Adipocyte (in vitro differentiated cells): ENCODE measurements at regions not wholly inside any gene's neighbourhood (a gene's known extent, or its start where the extent isn't known, plus 50 kb on each side); places are given as distances from the start of the nearest gene placed in this dataset.

ENCODE experiments used
- DNase-seq: peaks from one replicate; pipeline ENCODE4 v3.0.0-alpha.2; 2015; ENCODE audit warnings: low read depth
- H3K27me3 ChIP-seq: replicated peaks from 2 replicates; pipeline ENCODE4 v1.7.0; 2013; ENCODE audit warnings: mild to moderate bottlenecking, low read length, moderate library complexity; ENCODE audit not compliant: control insufficient read depth, insufficient read depth
- H3K36me3 ChIP-seq: 2 replicates; pipeline ENCODE4 v1.7.0; 2013; ENCODE audit warnings: low read length, mild to moderate bottlenecking, moderate library complexity; ENCODE audit not compliant: control insufficient read depth, insufficient read depth, severe bottlenecking
- H3K4me1 ChIP-seq: 2 replicates; pipeline ENCODE4 v1.7.0; 2013; ENCODE audit warnings: mild to moderate bottlenecking, low read length, moderate library complexity; ENCODE audit not compliant: control insufficient read depth, insufficient read depth
- H3K4me3 ChIP-seq: 2 replicates; pipeline ENCODE4 v1.7.0; 2013; ENCODE audit warnings: mild to moderate bottlenecking, low read length, moderate library complexity
- H3K9ac ChIP-seq: 2 replicates; pipeline ENCODE4 v1.7.0; 2013; ENCODE audit warnings: mild to moderate bottlenecking, low read length, moderate library complexity
- H3K9me3 ChIP-seq: 2 replicates; pipeline ENCODE4 v1.7.0; 2013; ENCODE audit warnings: mild to moderate bottlenecking, low read length, moderate library complexity; ENCODE audit not compliant: control insufficient read depth

- no peak overlapping the region for H3K9ac ChIP-seq
- H3K27me3 ChIP-seq, result peaks cover 6% of the 10 kb centered on the region
- H3K36me3 ChIP-seq, result no peaks in the 10 kb centered on the region
- no peak for DNase-seq
- no peaks in the 10 kb centered on the region for H3K9me3 ChIP-seq
- no peaks in the 10 kb centered on the region for H3K4me1 ChIP-seq
- H3K4me3 ChIP-seq, result no peak overlapping the region
Measured at GRCh38 chr20:19110881-19111460, 101.5 kb upstream of the SLC24A3 start.

- no peaks in the 10 kb centered on the region for H3K4me1 ChIP-seq
- H3K9me3 ChIP-seq, result no peaks in the 10 kb centered on the region
- no peak overlapping the region for H3K4me3 ChIP-seq
- no peaks in the 10 kb centered on the region for H3K36me3 ChIP-seq
- DNase-seq, result no peak
- H3K27me3 ChIP-seq, result peaks cover 5% of the 10 kb centered on the region
- no peak overlapping the region for H3K9ac ChIP-seq
Measured at GRCh38 chr20:19112828-19113227, 99.6 kb upstream of the SLC24A3 start.

- no peaks in the 10 kb centered on the region for H3K9me3 ChIP-seq
- H3K27me3 ChIP-seq, result peaks cover 5% of the 10 kb centered on the region
- H3K4me3 ChIP-seq, result no peak overlapping the region
- no peaks in the 10 kb centered on the region for H3K4me1 ChIP-seq
- no peak for DNase-seq
- no peaks in the 10 kb centered on the region for H3K36me3 ChIP-seq
- H3K9ac ChIP-seq, result no peak overlapping the region
Measured at GRCh38 chr20:19113343-19113930, 99.0 kb upstream of the SLC24A3 start.

- no peak overlapping the region for H3K4me3 ChIP-seq
- no peak overlapping the region for H3K9ac ChIP-seq
- no peaks in the 10 kb centered on the region for H3K36me3 ChIP-seq
Measured at GRCh38 chr20:19114410-19114809, 98.0 kb upstream of the SLC24A3 start.

GRCh38 chr20:19115581-19115980, 96.9 kb upstream of the SLC24A3 start:
- DNase-seq, result no peak
- Histone ChIP-seq H3K9ac (no peak overlapping the region), H3K27me3 (peaks cover 5% of the 10 kb centered on the region), H3K4me3 (no peak overlapping the region), H3K36me3 (no peaks in the 10 kb centered on the region), H3K9me3 (no peaks in the 10 kb centered on the region), H3K4me1 (no peaks in the 10 kb centered on the region)

More at GRCh38 chr20:19114410-19114809, 98.0 kb upstream of the SLC24A3 start:
- no peaks in the 10 kb centered on the region for H3K9me3 ChIP-seq
- DNase-seq, result no peak
- peaks cover 5% of the 10 kb centered on the region for H3K27me3 ChIP-seq
- no peaks in the 10 kb centered on the region for H3K4me1 ChIP-seq

- no peaks in the 10 kb centered on the region for H3K36me3 ChIP-seq
- no peaks in the 10 kb centered on the region for H3K4me1 ChIP-seq
- no peaks in the 10 kb centered on the region for H3K9me3 ChIP-seq
- DNase-seq, result no peak
- H3K27me3 ChIP-seq, result no peaks in the 10 kb centered on the region
- H3K9ac ChIP-seq, result no peak overlapping the region
- H3K4me3 ChIP-seq, result no peak overlapping the region
Measured at GRCh38 chr20:19120011-19120410, 92.4 kb upstream of the SLC24A3 start.

GRCh38 chr20:19120569-19120968, 91.9 kb upstream of the SLC24A3 start:
- Histone ChIP-seq H3K36me3 (no peaks in the 10 kb centered on the region), H3K4me1 (no peaks in the 10 kb centered on the region), H3K27me3 (no peaks in the 10 kb centered on the region), H3K9ac (no peak overlapping the region), H3K4me3 (no peak overlapping the region), H3K9me3 (no peaks in the 10 kb centered on the region)
- no peak for DNase-seq

GRCh38 chr20:19121463-19121862, 91.0 kb upstream of the SLC24A3 start:
- no peaks in the 10 kb centered on the region for H3K9me3 ChIP-seq
- no peaks in the 10 kb centered on the region for H3K4me1 ChIP-seq
- no peak for DNase-seq
- H3K36me3 ChIP-seq, result no peaks in the 10 kb centered on the region
- H3K4me3 ChIP-seq, result no peak overlapping the region
- no peaks in the 10 kb centered on the region for H3K27me3 ChIP-seq
- no peak overlapping the region for H3K9ac ChIP-seq

GRCh38 chr20:19121916-19122315, 90.5 kb upstream of the SLC24A3 start:
- DNase-seq, result no peak
- Histone ChIP-seq H3K9ac (no peak overlapping the region), H3K4me3 (no peak overlapping the region), H3K9me3 (no peaks in the 10 kb centered on the region), H3K36me3 (no peaks in the 10 kb centered on the region), H3K27me3 (no peaks in the 10 kb centered on the region), H3K4me1 (no peaks in the 10 kb centered on the region)

- no peaks in the 10 kb centered on the region for H3K27me3 ChIP-seq
- H3K36me3 ChIP-seq, result no peaks in the 10 kb centered on the region
- H3K4me1 ChIP-seq, result no peaks in the 10 kb centered on the region
- no peaks in the 10 kb centered on the region for H3K9me3 ChIP-seq
- no peak overlapping the region for H3K9ac ChIP-seq
- H3K4me3 ChIP-seq, result no peak overlapping the region
- no peak for DNase-seq
Measured at GRCh38 chr20:19122395-19122794, 90.0 kb upstream of the SLC24A3 start.

- H3K9ac ChIP-seq, result no peak overlapping the region
- no peak overlapping the region for H3K4me3 ChIP-seq
- H3K4me1 ChIP-seq, result no peaks in the 10 kb centered on the region
- no peaks in the 10 kb centered on the region for H3K27me3 ChIP-seq
- no peaks in the 10 kb centered on the region for H3K9me3 ChIP-seq
- H3K36me3 ChIP-seq, result no peaks in the 10 kb centered on the region
- DNase-seq, result no peak
Measured at GRCh38 chr20:19125508-19125907, 86.9 kb upstream of the SLC24A3 start.

- no peak for DNase-seq
- no peaks in the 10 kb centered on the region for H3K9me3 ChIP-seq
- no peak overlapping the region for H3K4me3 ChIP-seq
- no peaks in the 10 kb centered on the region for H3K27me3 ChIP-seq
- H3K36me3 ChIP-seq, result no peaks in the 10 kb centered on the region
- H3K9ac ChIP-seq, result no peak overlapping the region
- H3K4me1 ChIP-seq, result peaks cover 10% of the 10 kb centered on the region
Measured at GRCh38 chr20:19129306-19129705, 83.1 kb upstream of the SLC24A3 start.
